ENCODE measurements at regions not wholly inside any gene's neighbourhood (a gene's known extent, or its start where the extent isn't known, plus 50 kb on each side); places are given as distances from the start of the nearest gene placed in this dataset.

- TF ChIP-seq CTCF (IDR thresholded peaks at IDR 0.05) (no peak), ZMAT4 (CRISPR knock-in tag; IDR thresholded peaks at IDR 0.05) (no peak), ELF4 (CRISPR knock-in tag; IDR thresholded peaks at IDR 0.05; ENCODE audit: low read depth) (no peak), EMX1 (CRISPR knock-in tag; IDR thresholded peaks at IDR 0.05) (no peak)
These were observed 158.6 kb upstream of the SHB start for GRCh38 chr9:38227656-38228055.

All from WTC11 (cell line).